GM23338 (cell line): ENCODE measurements at regions not wholly inside any gene's neighbourhood (a gene's known extent, or its start where the extent isn't known, plus 50 kb on each side); places are given as distances from the start of the nearest gene placed in this dataset.
A peak's percentile ranks its signal among the peaks of the same experiment; 100 is the strongest.

ENCODE experiments used
- ATAC-seq: fragments of 200-7000 bp; cut with Tn5 transposase; 3 replicates; pipeline ENCODE4 v1.9.1; 2020
- DNase-seq: peaks from one replicate; pipeline ENCODE4 v3.0.0-alpha.2; 2015; ENCODE audit warnings: low spot score
- H2AFZ ChIP-seq: fragments of 200-600 bp; sonication (generic); 2 replicates; pipeline ENCODE4 v1.8.0; 2016; ENCODE audit warnings: antibody characterized with exemption, mild to moderate bottlenecking, moderate library complexity
- H3F3A ChIP-seq: fragments of 200-600 bp; sonication (generic); replicated peaks from 2 replicates; pipeline ENCODE4 v1.8.0; 2017; ENCODE audit warnings: antibody characterized with exemption, mixed run types, low read depth
- H3K27ac ChIP-seq: fragments of 200-600 bp; sonication (generic); 2 replicates; pipeline ENCODE4 v1.6.1; 2016; ENCODE audit warnings: low read depth
- H3K27me3 ChIP-seq: fragments of 200-600 bp; sonication (generic); 2 replicates; pipeline ENCODE4 v1.8.0; 2016; ENCODE audit warnings: mild to moderate bottlenecking, mixed run types, moderate library complexity; ENCODE audit not compliant: insufficient read depth
- H3K36me3 ChIP-seq: fragments of 200-600 bp; sonication (generic); 2 replicates; pipeline ENCODE4 v1.8.0; 2016; ENCODE audit warnings: mild to moderate bottlenecking; ENCODE audit not compliant: insufficient read depth
- H3K4me1 ChIP-seq: fragments of 200-600 bp; sonication (generic); 2 replicates; pipeline ENCODE4 v1.8.0; 2016; ENCODE audit warnings: mild to moderate bottlenecking, moderate library complexity; ENCODE audit not compliant: insufficient read depth
- H3K4me2 ChIP-seq: fragments of 200-600 bp; sonication (generic); 2 replicates; pipeline ENCODE4 v1.7.1; 2017; ENCODE audit warnings: mixed run types
- H3K4me3 ChIP-seq: fragments of 200-600 bp; sonication (generic); 2 replicates; pipeline ENCODE4 v1.6.1; 2016; ENCODE audit warnings: mixed run types
- H3K79me2 ChIP-seq: fragments of 200-600 bp; sonication (generic); replicated peaks from 2 replicates; pipeline ENCODE4 v1.8.0; 2017; ENCODE audit warnings: mild to moderate bottlenecking; ENCODE audit not compliant: insufficient read depth
- H3K9me2 ChIP-seq: fragments of 200-600 bp; sonication (generic); 2 replicates; pipeline ENCODE4 v1.8.0; 2017; ENCODE audit not compliant: insufficient read depth
- H4K20me1 ChIP-seq: fragments of 200-600 bp; sonication (generic); replicated peaks from 2 replicates; pipeline ENCODE4 v1.8.0; 2017; ENCODE audit warnings: mild to moderate bottlenecking; ENCODE audit not compliant: insufficient read depth
- H3K27ac Mint-ChIP-seq: 2 replicates; pipeline ENCODE4 v1.8.0; 2020; ENCODE audit warnings: inconsistent platforms, mild to moderate bottlenecking, moderate library complexity, mixed read lengths
- H3K27me3 Mint-ChIP-seq: 3 replicates; pipeline ENCODE4 v1.8.0; 2022; ENCODE audit warnings: low read depth, mild to moderate bottlenecking, moderate library complexity, mixed read lengths, inconsistent platforms; ENCODE audit not compliant: insufficient read depth, poor library complexity
- H3K36me3 Mint-ChIP-seq: 3 replicates; pipeline ENCODE4 v1.8.0; 2021; ENCODE audit warnings: low read depth, mild to moderate bottlenecking, inconsistent platforms, moderate library complexity, mixed read lengths
- H3K4me1 Mint-ChIP-seq: 3 replicates; pipeline ENCODE4 v1.8.0; 2020; ENCODE audit warnings: mild to moderate bottlenecking, inconsistent platforms, mixed read lengths
- H3K4me3 Mint-ChIP-seq: 3 replicates; pipeline ENCODE4 v1.8.0; 2021; ENCODE audit warnings: moderate library complexity, mild to moderate bottlenecking, inconsistent platforms, mixed read lengths
- H3K9me3 Mint-ChIP-seq: 3 replicates; pipeline ENCODE4 v1.8.0; 2020; ENCODE audit warnings: moderate library complexity, mild to moderate bottlenecking, inconsistent platforms, mixed read lengths
- EZH2phosphoT487 ChIP-seq: fragments of 200-600 bp; sonication (generic); IDR thresholded peaks from one replicate; pipeline ENCODE4 v1.8.1; 2018; ENCODE audit warnings: antibody characterized with exemption; ENCODE audit not compliant: unreplicated experiment
- STAT1 ChIP-seq: IDR thresholded peaks from one replicate; pipeline ENCODE4 v1.6.1; 2016; ENCODE audit warnings: antibody characterized with exemption; ENCODE audit not compliant: unreplicated experiment
- TF ChIP-seq, protein P1 (sequence below): fragments of 250-450 bp; sonication (Bioruptor Pico); IDR thresholded peaks from 2 replicates; pipeline ENCODE4 v1.5.0; 2020; ENCODE audit warnings: mild to moderate bottlenecking, moderate library complexity
- TF ChIP-seq, protein P2 (sequence below), 2 experiments: fragments of 200-600 bp in 1 of 2; sonication (generic) in 1 of 2; conservative IDR thresholded peaks; 2 replicates each; pipeline versions ENCODE4 v1.5.1 to v1.6.1; 2016 to 2017; ENCODE audit warnings: antibody characterized with exemption in 2 of 2, low read depth in 2 of 2, mild to moderate bottlenecking in 2 of 2, moderate library complexity in 1 of 2

DNA sequence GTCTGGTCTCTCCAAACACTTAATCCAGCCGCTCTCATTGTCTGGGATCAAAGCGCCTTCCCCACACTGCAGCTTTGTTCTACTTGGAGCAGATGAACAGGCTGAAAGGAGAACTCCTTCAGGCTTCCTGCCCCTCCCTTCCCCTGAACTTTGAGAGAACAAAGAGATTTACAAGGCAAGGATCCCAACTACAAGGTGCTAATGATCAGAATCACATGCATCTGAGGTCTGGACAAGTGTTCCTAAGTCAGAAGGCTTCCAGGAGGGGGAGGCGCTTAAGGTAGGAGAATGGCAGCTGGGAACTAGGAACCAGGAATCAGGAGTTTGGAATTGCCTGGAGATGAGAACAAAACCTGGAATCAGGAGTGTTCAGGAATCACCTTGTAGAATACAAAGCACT lies 606.3 kb upstream of the CDH11 start:
- Histone ChIP-seq H4K20me1 (no peaks in the 10 kb centered on the region), H3K79me2 (no peaks in the 10 kb centered on the region), H3K27ac (peak overlapping the region; percentile 60; the same call in 1 of the 2 replicates), H3K4me2 (peak overlapping the region; percentile 60), H3K36me3 (no peaks in the 10 kb centered on the region), H3F3A (no peaks in the 10 kb centered on the region), H2AFZ (peak overlapping the region; percentile 70), H3K9me2 (peaks cover 8% of the 10 kb centered on the region; the same call in 1 of the 2 replicates), H3K4me3 (no peak overlapping the region), H3K4me1 (peaks cover 40% of the 10 kb centered on the region), H3K27me3 (no peaks in the 10 kb centered on the region)
- Mint-ChIP-seq H3K4me1 (peaks cover 38% of the 10 kb centered on the region), H3K27ac (peak overlapping the region; percentile 90), H3K4me3 (peak overlapping the region; percentile 14; the same call in 1 of the 3 replicates), H3K36me3 (peaks cover 6% of the 10 kb centered on the region; the same call in 1 of the 3 replicates), H3K9me3 (peaks cover 18% of the 10 kb centered on the region), H3K27me3 (peaks cover 2% of the 10 kb centered on the region)
- DNase-seq (peak; percentile 51), ATAC-seq (peak; percentile 82)
- TF ChIP-seq, protein P1, sequence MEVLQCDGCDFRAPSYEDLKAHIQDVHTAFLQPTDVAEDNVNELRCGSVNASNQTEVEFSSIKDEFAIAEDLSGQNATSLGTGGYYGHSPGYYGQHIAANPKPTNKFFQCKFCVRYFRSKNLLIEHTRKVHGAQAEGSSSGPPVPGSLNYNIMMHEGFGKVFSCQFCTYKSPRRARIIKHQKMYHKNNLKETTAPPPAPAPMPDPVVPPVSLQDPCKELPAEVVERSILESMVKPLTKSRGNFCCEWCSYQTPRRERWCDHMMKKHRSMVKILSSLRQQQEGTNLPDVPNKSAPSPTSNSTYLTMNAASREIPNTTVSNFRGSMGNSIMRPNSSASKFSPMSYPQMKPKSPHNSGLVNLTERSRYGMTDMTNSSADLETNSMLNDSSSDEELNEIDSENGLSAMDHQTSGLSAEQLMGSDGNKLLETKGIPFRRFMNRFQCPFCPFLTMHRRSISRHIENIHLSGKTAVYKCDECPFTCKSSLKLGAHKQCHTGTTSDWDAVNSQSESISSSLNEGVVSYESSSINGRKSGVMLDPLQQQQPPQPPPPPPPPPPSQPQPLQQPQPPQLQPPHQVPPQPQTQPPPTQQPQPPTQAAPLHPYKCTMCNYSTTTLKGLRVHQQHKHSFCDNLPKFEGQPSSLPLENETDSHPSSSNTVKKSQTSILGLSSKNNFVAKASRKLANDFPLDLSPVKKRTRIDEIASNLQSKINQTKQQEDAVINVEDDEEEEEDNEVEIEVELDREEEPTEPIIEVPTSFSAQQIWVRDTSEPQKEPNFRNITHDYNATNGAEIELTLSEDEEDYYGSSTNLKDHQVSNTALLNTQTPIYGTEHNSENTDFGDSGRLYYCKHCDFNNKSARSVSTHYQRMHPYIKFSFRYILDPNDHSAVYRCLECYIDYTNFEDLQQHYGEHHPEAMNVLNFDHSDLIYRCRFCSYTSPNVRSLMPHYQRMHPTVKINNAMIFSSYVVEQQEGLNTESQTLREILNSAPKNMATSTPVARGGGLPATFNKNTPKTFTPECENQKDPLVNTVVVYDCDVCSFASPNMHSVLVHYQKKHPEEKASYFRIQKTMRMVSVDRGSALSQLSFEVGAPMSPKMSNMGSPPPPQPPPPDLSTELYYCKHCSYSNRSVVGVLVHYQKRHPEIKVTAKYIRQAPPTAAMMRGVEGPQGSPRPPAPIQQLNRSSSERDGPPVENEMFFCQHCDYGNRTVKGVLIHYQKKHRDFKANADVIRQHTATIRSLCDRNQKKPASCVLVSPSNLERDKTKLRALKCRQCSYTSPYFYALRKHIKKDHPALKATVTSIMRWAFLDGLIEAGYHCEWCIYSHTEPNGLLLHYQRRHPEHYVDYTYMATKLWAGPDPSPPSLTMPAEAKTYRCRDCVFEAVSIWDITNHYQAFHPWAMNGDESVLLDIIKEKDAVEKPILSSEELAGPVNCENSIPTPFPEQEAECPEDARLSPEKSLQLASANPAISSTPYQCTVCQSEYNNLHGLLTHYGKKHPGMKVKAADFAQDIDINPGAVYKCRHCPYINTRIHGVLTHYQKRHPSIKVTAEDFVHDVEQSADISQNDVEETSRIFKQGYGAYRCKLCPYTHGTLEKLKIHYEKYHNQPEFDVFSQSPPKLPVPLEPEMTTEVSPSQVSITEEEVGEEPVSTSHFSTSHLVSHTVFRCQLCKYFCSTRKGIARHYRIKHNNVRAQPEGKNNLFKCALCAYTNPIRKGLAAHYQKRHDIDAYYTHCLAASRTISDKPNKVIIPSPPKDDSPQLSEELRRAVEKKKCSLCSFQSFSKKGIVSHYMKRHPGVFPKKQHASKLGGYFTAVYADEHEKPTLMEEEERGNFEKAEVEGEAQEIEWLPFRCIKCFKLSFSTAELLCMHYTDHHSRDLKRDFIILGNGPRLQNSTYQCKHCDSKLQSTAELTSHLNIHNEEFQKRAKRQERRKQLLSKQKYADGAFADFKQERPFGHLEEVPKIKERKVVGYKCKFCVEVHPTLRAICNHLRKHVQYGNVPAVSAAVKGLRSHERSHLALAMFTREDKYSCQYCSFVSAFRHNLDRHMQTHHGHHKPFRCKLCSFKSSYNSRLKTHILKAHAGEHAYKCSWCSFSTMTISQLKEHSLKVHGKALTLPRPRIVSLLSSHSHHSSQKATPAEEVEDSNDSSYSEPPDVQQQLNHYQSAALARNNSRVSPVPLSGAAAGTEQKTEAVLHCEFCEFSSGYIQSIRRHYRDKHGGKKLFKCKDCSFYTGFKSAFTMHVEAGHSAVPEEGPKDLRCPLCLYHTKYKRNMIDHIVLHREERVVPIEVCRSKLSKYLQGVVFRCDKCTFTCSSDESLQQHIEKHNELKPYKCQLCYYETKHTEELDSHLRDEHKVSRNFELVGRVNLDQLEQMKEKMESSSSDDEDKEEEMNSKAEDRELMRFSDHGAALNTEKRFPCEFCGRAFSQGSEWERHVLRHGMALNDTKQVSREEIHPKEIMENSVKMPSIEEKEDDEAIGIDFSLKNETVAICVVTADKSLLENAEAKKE (CRISPR knock-in tag) = peak; percentile 73
- no peak for TF ChIP-seq EZH2phosphoT487

DNA sequence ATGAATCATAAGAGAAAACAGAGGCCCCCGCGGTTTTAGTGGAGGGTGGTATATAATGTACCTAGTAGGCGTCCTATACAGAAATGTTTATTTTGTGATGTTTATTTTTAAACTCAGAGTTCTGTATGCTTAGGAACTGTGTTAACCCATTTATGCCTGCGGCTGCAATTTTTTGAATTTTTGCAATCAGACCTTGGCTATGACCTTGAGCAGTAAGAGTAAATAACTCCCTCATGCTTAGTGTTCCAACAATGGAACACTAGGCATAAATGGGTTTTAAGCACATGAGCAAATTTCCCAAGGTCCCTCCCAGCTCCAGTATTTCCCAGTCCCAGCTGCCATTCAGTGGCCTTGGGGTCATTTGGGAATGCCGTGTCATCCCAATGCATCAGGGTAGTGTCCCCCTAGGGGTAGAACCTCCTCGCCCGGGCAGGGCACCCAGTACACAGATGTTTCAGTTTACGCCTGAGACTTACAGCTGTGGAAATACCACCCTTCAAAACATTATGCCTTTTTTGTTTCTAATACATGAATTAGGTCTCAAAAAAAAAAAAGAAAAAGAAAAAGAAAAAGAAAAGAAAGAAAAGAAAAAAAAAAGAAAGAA lies 605.8 kb upstream of the CDH11 start:
- Histone ChIP-seq H3K27me3 (no peaks in the 10 kb centered on the region), H3K79me2 (no peaks in the 10 kb centered on the region), H3F3A (no peaks in the 10 kb centered on the region), H4K20me1 (no peaks in the 10 kb centered on the region), H3K27ac (no peak overlapping the region; the same call in 1 of the 2 replicates), H3K4me2 (peak overlapping the region; percentile 60; the same call in 1 of the 2 replicates), H2AFZ (peak overlapping the region; percentile 70; the same call in 1 of the 2 replicates), H3K4me1 (peaks cover 40% of the 10 kb centered on the region), H3K36me3 (no peaks in the 10 kb centered on the region), H3K9me2 (peaks cover 8% of the 10 kb centered on the region; the same call in 1 of the 2 replicates), H3K4me3 (no peak overlapping the region)
- H3K27me3 Mint-ChIP-seq = peaks cover 2% of the 10 kb centered on the region
- DNase-seq (no peak), ATAC-seq (peak; percentile 36)
- H3K36me3 Mint-ChIP-seq = peaks cover 6% of the 10 kb centered on the region; the same call in 1 of the 3 replicates
- peaks cover 38% of the 10 kb centered on the region for H3K4me1 Mint-ChIP-seq
- H3K9me3 Mint-ChIP-seq = peaks cover 18% of the 10 kb centered on the region
- TF ChIP-seq, protein P2, sequence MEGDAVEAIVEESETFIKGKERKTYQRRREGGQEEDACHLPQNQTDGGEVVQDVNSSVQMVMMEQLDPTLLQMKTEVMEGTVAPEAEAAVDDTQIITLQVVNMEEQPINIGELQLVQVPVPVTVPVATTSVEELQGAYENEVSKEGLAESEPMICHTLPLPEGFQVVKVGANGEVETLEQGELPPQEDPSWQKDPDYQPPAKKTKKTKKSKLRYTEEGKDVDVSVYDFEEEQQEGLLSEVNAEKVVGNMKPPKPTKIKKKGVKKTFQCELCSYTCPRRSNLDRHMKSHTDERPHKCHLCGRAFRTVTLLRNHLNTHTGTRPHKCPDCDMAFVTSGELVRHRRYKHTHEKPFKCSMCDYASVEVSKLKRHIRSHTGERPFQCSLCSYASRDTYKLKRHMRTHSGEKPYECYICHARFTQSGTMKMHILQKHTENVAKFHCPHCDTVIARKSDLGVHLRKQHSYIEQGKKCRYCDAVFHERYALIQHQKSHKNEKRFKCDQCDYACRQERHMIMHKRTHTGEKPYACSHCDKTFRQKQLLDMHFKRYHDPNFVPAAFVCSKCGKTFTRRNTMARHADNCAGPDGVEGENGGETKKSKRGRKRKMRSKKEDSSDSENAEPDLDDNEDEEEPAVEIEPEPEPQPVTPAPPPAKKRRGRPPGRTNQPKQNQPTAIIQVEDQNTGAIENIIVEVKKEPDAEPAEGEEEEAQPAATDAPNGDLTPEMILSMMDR (conservative IDR thresholded peaks at IDR 0.05; ENCODE audit: low read depth in 2 of 2) = peak in 1 of 2 experiments; percentile 30; a peak in 2 of 4 replicates
- no peak for TF ChIP-seq STAT1
- no peak overlapping the region for H3K4me3 Mint-ChIP-seq
- H3K27ac Mint-ChIP-seq = peak overlapping the region; percentile 90
